ENCODE measurements at regions not wholly inside any gene's neighbourhood (a gene's known extent, or its start where the extent isn't known, plus 50 kb on each side); places are given as distances from the start of the nearest gene placed in this dataset.

DNA sequence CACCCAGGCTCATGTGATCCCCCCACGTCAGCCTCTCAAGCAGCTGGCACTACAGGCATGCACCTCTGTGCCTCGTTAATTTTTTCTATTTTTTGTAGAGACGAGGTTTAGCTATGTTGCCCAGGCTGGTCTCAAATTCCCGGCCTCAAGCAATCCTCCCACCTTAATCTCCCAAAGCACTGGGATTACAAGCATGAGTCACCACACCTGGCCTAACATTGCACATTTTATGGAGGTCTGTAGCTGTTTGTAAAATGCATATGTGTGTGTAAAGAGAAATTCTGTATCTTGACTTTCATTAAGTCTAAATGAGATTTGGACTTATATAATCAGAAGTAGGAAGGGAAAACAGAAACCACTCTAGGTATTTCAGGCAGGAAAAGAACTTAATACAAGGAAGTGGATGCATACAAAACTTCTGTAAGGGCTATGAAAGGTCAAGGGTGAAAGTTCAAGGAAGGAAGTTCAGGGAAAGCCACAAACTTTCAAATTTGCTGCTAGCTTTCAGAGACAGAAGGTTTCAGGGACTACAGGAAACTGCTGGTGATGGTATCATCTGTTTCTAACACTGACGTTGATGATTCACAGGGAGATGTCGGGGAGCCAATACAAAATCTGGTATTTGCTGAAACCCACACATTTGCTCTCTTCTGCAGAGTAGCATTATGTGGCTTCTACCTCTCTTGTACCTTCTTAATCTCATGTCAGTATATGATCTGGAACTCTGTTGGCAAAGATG lies 209.4 kb downstream of the PIK3R1 start:
- TF ChIP-seq, protein P1, sequence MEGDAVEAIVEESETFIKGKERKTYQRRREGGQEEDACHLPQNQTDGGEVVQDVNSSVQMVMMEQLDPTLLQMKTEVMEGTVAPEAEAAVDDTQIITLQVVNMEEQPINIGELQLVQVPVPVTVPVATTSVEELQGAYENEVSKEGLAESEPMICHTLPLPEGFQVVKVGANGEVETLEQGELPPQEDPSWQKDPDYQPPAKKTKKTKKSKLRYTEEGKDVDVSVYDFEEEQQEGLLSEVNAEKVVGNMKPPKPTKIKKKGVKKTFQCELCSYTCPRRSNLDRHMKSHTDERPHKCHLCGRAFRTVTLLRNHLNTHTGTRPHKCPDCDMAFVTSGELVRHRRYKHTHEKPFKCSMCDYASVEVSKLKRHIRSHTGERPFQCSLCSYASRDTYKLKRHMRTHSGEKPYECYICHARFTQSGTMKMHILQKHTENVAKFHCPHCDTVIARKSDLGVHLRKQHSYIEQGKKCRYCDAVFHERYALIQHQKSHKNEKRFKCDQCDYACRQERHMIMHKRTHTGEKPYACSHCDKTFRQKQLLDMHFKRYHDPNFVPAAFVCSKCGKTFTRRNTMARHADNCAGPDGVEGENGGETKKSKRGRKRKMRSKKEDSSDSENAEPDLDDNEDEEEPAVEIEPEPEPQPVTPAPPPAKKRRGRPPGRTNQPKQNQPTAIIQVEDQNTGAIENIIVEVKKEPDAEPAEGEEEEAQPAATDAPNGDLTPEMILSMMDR (IDR thresholded peaks at IDR 0.05; ENCODE audit: insufficient read depth, low read depth, low read length), result no peak
- peak; percentile 66 for DNase-seq (ENCODE audit: low read depth)
- H3K4me3 ChIP-seq (ENCODE audit: low read depth, low read length), result no peak overlapping the region

DNA sequence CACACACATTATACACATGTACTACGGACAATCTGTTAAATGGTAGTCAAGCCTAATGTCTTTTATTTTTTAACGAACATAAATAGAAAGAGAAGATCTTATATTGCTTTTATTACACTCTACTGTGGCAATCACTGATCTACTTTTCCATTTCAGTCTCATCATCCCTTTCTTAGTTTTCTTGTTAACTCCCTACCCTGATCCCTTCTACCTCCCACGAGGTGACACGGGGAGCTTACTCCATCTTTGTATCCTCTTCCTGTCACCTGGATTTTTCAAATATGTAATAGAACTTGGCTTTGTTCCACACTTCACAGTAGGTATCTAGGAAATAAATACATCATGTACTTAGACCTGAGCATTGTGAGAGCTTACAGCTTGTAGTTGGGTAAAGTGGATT lies 211.0 kb downstream of the PIK3R1 start:
- no peak for DNase-seq (ENCODE audit: low read depth)
- TF ChIP-seq, protein P1 (IDR thresholded peaks at IDR 0.05; ENCODE audit: insufficient read depth, low read depth, low read length), result no peak
- H3K4me3 ChIP-seq (ENCODE audit: low read depth, low read length), result no peak overlapping the region

DNA sequence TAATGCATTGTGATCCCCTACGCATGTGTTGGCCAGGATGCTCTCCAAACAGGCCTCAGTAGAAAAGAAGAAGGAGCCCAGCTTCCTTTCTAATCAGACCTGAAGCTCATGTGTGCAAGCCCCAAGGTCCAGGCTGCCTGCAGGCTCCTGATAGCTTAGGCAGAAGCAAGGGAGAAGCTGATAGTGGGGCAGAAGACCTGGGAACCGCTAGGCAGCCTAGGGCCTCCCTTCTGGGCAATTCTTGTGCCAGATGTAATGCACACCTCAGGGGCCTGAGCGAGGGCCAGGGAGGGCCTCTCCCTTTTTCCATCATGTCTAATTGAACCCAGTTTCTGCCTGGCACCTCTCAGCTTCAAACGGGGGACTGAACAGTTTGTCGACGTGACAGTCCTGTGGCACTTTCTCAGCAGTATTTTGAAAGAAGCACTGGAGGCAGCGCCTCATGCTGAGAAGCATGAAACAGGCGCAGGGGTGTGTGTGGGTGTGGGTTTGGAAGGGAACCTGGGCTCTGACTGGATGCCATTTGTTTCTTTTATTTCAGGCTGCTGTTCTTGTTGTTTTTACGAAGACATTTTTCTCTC lies 212.8 kb downstream of the PIK3R1 start:
- H3K4me3 ChIP-seq (ENCODE audit: low read depth, low read length), result no peak overlapping the region
- TF ChIP-seq, protein P1 (IDR thresholded peaks at IDR 0.05; ENCODE audit: insufficient read depth, low read depth, low read length), result no peak
- DNase-seq (ENCODE audit: low read depth), result no peak

DNA sequence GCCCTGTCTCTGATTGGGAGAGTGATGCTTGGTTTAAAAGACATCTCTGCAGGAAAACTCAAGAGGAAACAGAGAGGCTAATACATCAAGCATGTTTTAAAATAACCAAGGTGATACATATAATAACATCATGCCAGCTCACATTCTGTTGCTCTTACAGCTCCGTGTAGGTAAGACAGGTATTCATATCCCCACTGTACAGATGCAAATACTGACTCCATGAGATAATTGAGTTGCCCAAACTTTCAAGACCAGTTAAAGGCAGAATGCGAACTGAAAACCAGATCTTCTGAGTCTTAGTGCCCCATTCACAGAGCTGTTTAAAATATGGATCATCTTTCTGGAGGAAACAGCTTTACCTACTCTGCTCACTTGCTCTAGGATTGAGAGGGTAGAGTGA lies 214.0 kb downstream of the PIK3R1 start:
- no peak for DNase-seq (ENCODE audit: low read depth)
- H3K4me3 ChIP-seq (ENCODE audit: low read depth, low read length), result no peak overlapping the region
- TF ChIP-seq, protein P1 (IDR thresholded peaks at IDR 0.05; ENCODE audit: insufficient read depth, low read depth, low read length), result no peak

DNA sequence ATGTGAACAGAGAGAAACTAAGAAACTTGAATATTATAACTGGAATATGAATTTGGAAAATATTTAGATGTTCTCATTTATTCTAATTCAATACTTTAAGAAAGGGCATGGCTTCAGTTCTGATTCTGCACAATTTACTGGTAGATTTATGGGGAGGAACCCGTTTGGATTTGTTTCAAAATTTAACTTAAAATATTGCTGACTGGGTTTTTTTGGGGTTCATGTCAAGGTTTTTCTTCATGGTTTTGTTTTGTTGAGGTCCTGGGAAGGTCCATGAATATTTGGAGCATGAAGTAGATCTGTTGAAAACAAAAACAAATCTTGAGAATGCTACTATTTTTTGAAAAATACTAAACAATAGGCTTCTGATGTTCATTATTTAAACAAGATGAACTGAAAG lies 214.7 kb downstream of the PIK3R1 start:
- H3K4me3 ChIP-seq (ENCODE audit: low read depth, low read length), result no peak overlapping the region
- TF ChIP-seq, protein P1 (IDR thresholded peaks at IDR 0.05; ENCODE audit: insufficient read depth, low read depth, low read length), result no peak
- DNase-seq (ENCODE audit: low read depth), result peak; percentile 30

DNA sequence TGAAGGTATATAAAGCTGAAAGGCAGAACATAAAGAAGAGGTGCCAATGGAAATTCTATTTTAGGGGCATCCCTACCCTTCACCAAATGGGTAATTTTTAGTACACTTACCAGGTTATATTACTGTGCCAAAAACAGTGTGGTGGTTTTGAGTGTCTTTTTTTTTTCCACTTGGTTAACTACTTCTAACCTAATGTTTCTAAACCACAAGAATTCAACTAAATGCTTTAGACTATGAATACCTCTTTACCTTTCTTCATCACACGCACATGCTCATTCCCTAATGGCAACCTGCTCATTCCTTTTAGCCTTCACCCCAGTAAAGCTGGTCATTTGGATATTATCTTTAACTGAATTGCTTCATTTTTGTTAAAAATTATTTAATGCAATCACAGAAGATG lies 215.6 kb downstream of the PIK3R1 start:
- no peak overlapping the region for H3K4me3 ChIP-seq (ENCODE audit: low read depth, low read length)
- TF ChIP-seq, protein P1 (IDR thresholded peaks at IDR 0.05; ENCODE audit: insufficient read depth, low read depth, low read length), result no peak
- DNase-seq (ENCODE audit: low read depth), result no peak

Data from fibroblast of villous mesenchyme (primary cell).